ENCODE measurements at regions not wholly inside any gene's neighbourhood (a gene's known extent, or its start where the extent isn't known, plus 50 kb on each side); places are given as distances from the start of the nearest gene placed in this dataset.

- H3K36me3 ChIP-seq = no peaks in the 10 kb centered on the region
- no peak for DNase-seq
- H3K27me3 ChIP-seq (ENCODE audit: insufficient read depth, low read depth, severe bottlenecking) = peaks cover 29% of the 10 kb centered on the region
- H3K27ac ChIP-seq = no peak overlapping the region
- TF ChIP-seq, protein P1, sequence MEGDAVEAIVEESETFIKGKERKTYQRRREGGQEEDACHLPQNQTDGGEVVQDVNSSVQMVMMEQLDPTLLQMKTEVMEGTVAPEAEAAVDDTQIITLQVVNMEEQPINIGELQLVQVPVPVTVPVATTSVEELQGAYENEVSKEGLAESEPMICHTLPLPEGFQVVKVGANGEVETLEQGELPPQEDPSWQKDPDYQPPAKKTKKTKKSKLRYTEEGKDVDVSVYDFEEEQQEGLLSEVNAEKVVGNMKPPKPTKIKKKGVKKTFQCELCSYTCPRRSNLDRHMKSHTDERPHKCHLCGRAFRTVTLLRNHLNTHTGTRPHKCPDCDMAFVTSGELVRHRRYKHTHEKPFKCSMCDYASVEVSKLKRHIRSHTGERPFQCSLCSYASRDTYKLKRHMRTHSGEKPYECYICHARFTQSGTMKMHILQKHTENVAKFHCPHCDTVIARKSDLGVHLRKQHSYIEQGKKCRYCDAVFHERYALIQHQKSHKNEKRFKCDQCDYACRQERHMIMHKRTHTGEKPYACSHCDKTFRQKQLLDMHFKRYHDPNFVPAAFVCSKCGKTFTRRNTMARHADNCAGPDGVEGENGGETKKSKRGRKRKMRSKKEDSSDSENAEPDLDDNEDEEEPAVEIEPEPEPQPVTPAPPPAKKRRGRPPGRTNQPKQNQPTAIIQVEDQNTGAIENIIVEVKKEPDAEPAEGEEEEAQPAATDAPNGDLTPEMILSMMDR (IDR thresholded peaks at IDR 0.05; ENCODE audit: low read depth, low read length) = no peak
- H3K9me3 ChIP-seq (ENCODE audit: severe bottlenecking) = no peaks in the 10 kb centered on the region
- H3K4me3 ChIP-seq (ENCODE audit: low read depth, low read length) = no peak overlapping the region
Observed at GRCh38 chr4:181987392-181987791, 255.8 kb upstream of the TENM3 start.

GRCh38 chr4:181989071-181989470 lies 254.1 kb upstream of the TENM3 start:
- Histone ChIP-seq H3K4me3 (ENCODE audit: low read depth, low read length) (no peak overlapping the region), H3K9me3 (ENCODE audit: severe bottlenecking) (no peaks in the 10 kb centered on the region), H3K27ac (no peak overlapping the region), H3K36me3 (no peaks in the 10 kb centered on the region), H3K27me3 (ENCODE audit: insufficient read depth, low read depth, severe bottlenecking) (peaks cover 29% of the 10 kb centered on the region)
- TF ChIP-seq, protein P1 (IDR thresholded peaks at IDR 0.05; ENCODE audit: low read depth, low read length) = no peak
- no peak for DNase-seq

DNA sequence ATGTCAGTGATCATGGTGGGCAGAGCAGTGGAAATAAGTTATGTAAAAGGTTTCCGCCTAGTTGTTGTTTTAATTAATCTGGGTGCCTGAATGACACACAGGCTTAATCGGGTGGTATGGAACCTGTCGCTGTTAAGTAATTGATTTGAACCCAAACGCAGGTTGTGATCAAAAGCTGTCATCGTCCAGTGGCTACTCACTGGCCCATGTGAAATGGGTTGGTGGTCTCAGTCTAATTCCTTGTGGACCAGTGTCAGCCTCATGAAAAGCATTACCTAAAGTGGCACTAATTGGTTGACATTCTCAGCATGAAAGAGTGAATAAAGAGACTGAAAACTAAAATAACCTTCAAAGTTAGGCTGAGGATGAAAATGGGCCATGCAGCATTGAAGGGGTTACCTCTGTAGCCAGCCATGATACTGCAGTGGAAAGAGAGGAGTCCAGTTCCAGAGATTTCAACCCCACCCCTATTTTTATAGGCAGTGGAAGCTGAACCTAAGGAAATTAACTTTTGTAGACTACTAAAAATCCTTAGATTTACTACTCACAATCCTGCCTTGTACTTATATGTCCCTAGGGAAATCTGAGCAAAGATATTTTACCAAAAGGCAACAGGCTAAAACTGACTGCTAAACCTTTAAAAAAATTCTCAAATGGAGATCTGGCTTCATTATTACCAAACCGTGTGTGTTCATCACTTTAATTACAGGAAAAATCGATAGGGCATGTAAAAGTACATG lies 251.7 kb upstream of the TENM3 start:
- no peak for DNase-seq
- TF ChIP-seq, protein P1 (IDR thresholded peaks at IDR 0.05; ENCODE audit: low read depth, low read length) = no peak
- Histone ChIP-seq H3K36me3 (no peaks in the 10 kb centered on the region), H3K9me3 (ENCODE audit: severe bottlenecking) (no peaks in the 10 kb centered on the region), H3K4me3 (ENCODE audit: low read depth, low read length) (no peak overlapping the region), H3K27me3 (ENCODE audit: insufficient read depth, low read depth, severe bottlenecking) (peaks cover 34% of the 10 kb centered on the region), H3K27ac (no peak overlapping the region)

- Histone ChIP-seq H3K4me3 (ENCODE audit: low read depth, low read length) (no peak overlapping the region), H3K36me3 (no peaks in the 10 kb centered on the region), H3K27me3 (ENCODE audit: insufficient read depth, low read depth, severe bottlenecking) (peaks cover 28% of the 10 kb centered on the region), H3K9me3 (ENCODE audit: severe bottlenecking) (no peaks in the 10 kb centered on the region), H3K27ac (no peak overlapping the region)
- TF ChIP-seq, protein P1 (IDR thresholded peaks at IDR 0.05; ENCODE audit: low read depth, low read length) = no peak
- DNase-seq = no peak
Observed at GRCh38 chr4:181998398-181999295, 244.6 kb upstream of the TENM3 start.

DNA sequence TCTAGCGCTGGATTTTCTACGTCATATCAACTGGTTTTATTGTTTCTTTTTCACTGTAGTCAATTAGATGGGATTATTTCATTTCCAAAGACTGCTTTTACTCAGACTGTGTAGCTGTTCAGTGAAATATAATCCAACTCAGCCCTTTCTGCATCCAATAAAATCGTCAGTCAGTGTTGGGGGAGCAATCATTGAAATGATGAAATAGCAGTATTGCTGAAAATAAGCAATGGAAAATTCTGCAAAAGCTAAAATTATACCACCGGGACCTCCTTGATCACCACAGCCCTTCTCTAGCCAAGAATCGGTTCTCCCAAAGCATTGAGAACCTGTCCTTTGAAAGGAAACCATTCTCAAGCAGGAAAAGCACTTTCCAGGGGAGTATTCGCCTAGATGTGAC lies 243.1 kb upstream of the TENM3 start:
- no peak overlapping the region for H3K4me3 ChIP-seq (ENCODE audit: low read depth, low read length)
- peaks cover 28% of the 10 kb centered on the region for H3K27me3 ChIP-seq (ENCODE audit: insufficient read depth, low read depth, severe bottlenecking)
- TF ChIP-seq, protein P1 (IDR thresholded peaks at IDR 0.05; ENCODE audit: low read depth, low read length) = no peak
- H3K9me3 ChIP-seq (ENCODE audit: severe bottlenecking) = no peaks in the 10 kb centered on the region
- DNase-seq = no peak
- no peaks in the 10 kb centered on the region for H3K36me3 ChIP-seq
- H3K27ac ChIP-seq = no peak overlapping the region
